Stimulated activated naive CD4-positive, alpha-beta T cell (primary cell): ENCODE measurements at regions not wholly inside any gene's neighbourhood (a gene's known extent, or its start where the extent isn't known, plus 50 kb on each side); places are given as distances from the start of the nearest gene placed in this dataset.

ENCODE experiments used
- DNase-seq, 6 experiments: peaks; one replicate each; lab custom pipeline; 2025; lab: John Stamatoyannopoulos, UW

- DNase-seq, result no peak
Measured at GRCh38 chr2:196530910-196531309, 108.6 kb upstream of the CCDC150 start.

GRCh38 chr2:196533772-196534397, 105.6 kb upstream of the CCDC150 start:
- DNase-seq, result no peak

GRCh38 chr2:196534495-196534894, 105.0 kb upstream of the CCDC150 start:
- no peak for DNase-seq

- no peak for DNase-seq
Measured at GRCh38 chr2:196535061-196535460, 104.5 kb upstream of the CCDC150 start.

- no peak for DNase-seq
Measured at GRCh38 chr2:196535742-196536141, 103.8 kb upstream of the CCDC150 start.

GRCh38 chr2:196537311-196537710, 102.2 kb upstream of the CCDC150 start:
- DNase-seq, result no peak

GRCh38 chr2:196538189-196538588, 101.3 kb upstream of the CCDC150 start:
- DNase-seq, result no peak

- DNase-seq, result no peak
Measured at GRCh38 chr2:196538646-196539045, 100.9 kb upstream of the CCDC150 start.

- DNase-seq, result no peak
Measured at GRCh38 chr2:196544906-196545433, 94.5 kb upstream of the CCDC150 start.

- DNase-seq, result no peak
Measured at GRCh38 chr2:196546151-196546919, 93.2 kb upstream of the CCDC150 start.

GRCh38 chr2:196549052-196549451, 90.5 kb upstream of the CCDC150 start:
- DNase-seq, result no peak

- no peak for DNase-seq
Measured at GRCh38 chr2:196551014-196551413, 88.5 kb upstream of the CCDC150 start.

GRCh38 chr2:196555161-196555560, 84.4 kb upstream of the CCDC150 start:
- no peak for DNase-seq

GRCh38 chr2:196555726-196556125, 83.8 kb upstream of the CCDC150 start:
- no peak for DNase-seq

GRCh38 chr2:196558497-196558896, 81.0 kb upstream of the CCDC150 start:
- no peak for DNase-seq

GRCh38 chr2:196563876-196564275, 75.6 kb upstream of the CCDC150 start:
- no peak for DNase-seq

- DNase-seq, result no peak
Measured at GRCh38 chr2:196565106-196565765, 74.3 kb upstream of the CCDC150 start.

- no peak for DNase-seq
Measured at GRCh38 chr2:196565982-196566381, 73.5 kb upstream of the CCDC150 start.

GRCh38 chr2:196566961-196567666, 72.4 kb upstream of the CCDC150 start:
- DNase-seq, result no peak

- no peak for DNase-seq
Measured at GRCh38 chr2:196568506-196568905, 71.0 kb upstream of the CCDC150 start.

GRCh38 chr2:196584903-196585302, 54.6 kb upstream of the CCDC150 start:
- DNase-seq, result no peak

- DNase-seq, result no peak
Measured at GRCh38 chr2:196586511-196586991, 53.0 kb upstream of the CCDC150 start.
